ENCODE measurements at regions not wholly inside any gene's neighbourhood (a gene's known extent, or its start where the extent isn't known, plus 50 kb on each side); places are given as distances from the start of the nearest gene placed in this dataset.

GRCh38 chr2:128406736-128407554 is 88.3 kb upstream of the HS6ST1 start:
- TF ChIP-seq POU2F2 (IDR thresholded peaks at IDR 0.05; ENCODE audit: low read depth, low read length) = no peak
- TF ChIP-seq PAX5 (IDR thresholded peaks at IDR 0.05; ENCODE audit: insufficient read depth, low read length, severe bottlenecking) = no peak
- no peak for TF ChIP-seq POLR2AphosphoS5 (IDR thresholded peaks at IDR 0.05; ENCODE audit: low read depth, low read length)
- no peak for TF ChIP-seq TAF1 (IDR thresholded peaks at IDR 0.05; ENCODE audit: low read depth, low read length)
- no peak for TF ChIP-seq POLR2A (IDR thresholded peaks at IDR 0.05; ENCODE audit: low read depth, low read length)
- no peak for TF ChIP-seq SPI1 (IDR thresholded peaks at IDR 0.05; ENCODE audit: low read depth, low read length)
- no peak for DNase-seq (ENCODE audit: insufficient read length, low spot score)
- no peak for FAIRE-seq

GRCh38 chr2:128408349-128409305 is 90.0 kb upstream of the HS6ST1 start:
- FAIRE-seq = no peak
- no peak for TF ChIP-seq POU2F2 (IDR thresholded peaks at IDR 0.05; ENCODE audit: low read depth, low read length)
- no peak for TF ChIP-seq PAX5 (IDR thresholded peaks at IDR 0.05; ENCODE audit: insufficient read depth, low read length, severe bottlenecking)
- TF ChIP-seq POLR2A (IDR thresholded peaks at IDR 0.05; ENCODE audit: low read depth, low read length) = no peak
- no peak for TF ChIP-seq SPI1 (IDR thresholded peaks at IDR 0.05; ENCODE audit: low read depth, low read length)
- no peak for TF ChIP-seq TAF1 (IDR thresholded peaks at IDR 0.05; ENCODE audit: low read depth, low read length)
- no peak for TF ChIP-seq POLR2AphosphoS5 (IDR thresholded peaks at IDR 0.05; ENCODE audit: low read depth, low read length)

GRCh38 chr2:128409326-128410034 is 90.8 kb upstream of the HS6ST1 start:
- TF ChIP-seq POU2F2 (IDR thresholded peaks at IDR 0.05; ENCODE audit: low read depth, low read length) = no peak
- no peak for TF ChIP-seq POLR2AphosphoS5 (IDR thresholded peaks at IDR 0.05; ENCODE audit: low read depth, low read length)
- TF ChIP-seq POLR2A (IDR thresholded peaks at IDR 0.05; ENCODE audit: low read depth, low read length) = no peak
- TF ChIP-seq TAF1 (IDR thresholded peaks at IDR 0.05; ENCODE audit: low read depth, low read length) = no peak
- TF ChIP-seq SPI1 (IDR thresholded peaks at IDR 0.05; ENCODE audit: low read depth, low read length) = no peak
- no peak for TF ChIP-seq PAX5 (IDR thresholded peaks at IDR 0.05; ENCODE audit: insufficient read depth, low read length, severe bottlenecking)

More at GRCh38 chr2:128408349-128409305, 90.0 kb upstream of the HS6ST1 start:
- no peak for DNase-seq (ENCODE audit: insufficient read length, low spot score)

GRCh38 chr2:128410035-128410757 is 91.5 kb upstream of the HS6ST1 start:
- FAIRE-seq = no peak
- DNase-seq (ENCODE audit: insufficient read length, low spot score) = no peak
- no peak for TF ChIP-seq SPI1 (IDR thresholded peaks at IDR 0.05; ENCODE audit: low read depth, low read length)
- TF ChIP-seq POLR2A (IDR thresholded peaks at IDR 0.05; ENCODE audit: low read depth, low read length) = no peak
- TF ChIP-seq PAX5 (IDR thresholded peaks at IDR 0.05; ENCODE audit: insufficient read depth, low read length, severe bottlenecking) = no peak
- no peak for TF ChIP-seq TAF1 (IDR thresholded peaks at IDR 0.05; ENCODE audit: low read depth, low read length)
- no peak for TF ChIP-seq POLR2AphosphoS5 (IDR thresholded peaks at IDR 0.05; ENCODE audit: low read depth, low read length)
- TF ChIP-seq POU2F2 (IDR thresholded peaks at IDR 0.05; ENCODE audit: low read depth, low read length) = no peak

More at GRCh38 chr2:128409326-128410034, 90.8 kb upstream of the HS6ST1 start:
- FAIRE-seq (no peak), DNase-seq (ENCODE audit: insufficient read length, low spot score) (no peak)

- DNase-seq (ENCODE audit: insufficient read length, low spot score) = no peak
- FAIRE-seq = no peak
- TF ChIP-seq POU2F2 (IDR thresholded peaks at IDR 0.05; ENCODE audit: low read depth, low read length) (no peak), TAF1 (IDR thresholded peaks at IDR 0.05; ENCODE audit: low read depth, low read length) (no peak), PAX5 (IDR thresholded peaks at IDR 0.05; ENCODE audit: insufficient read depth, low read length, severe bottlenecking) (no peak), POLR2AphosphoS5 (IDR thresholded peaks at IDR 0.05; ENCODE audit: low read depth, low read length) (no peak), SPI1 (IDR thresholded peaks at IDR 0.05; ENCODE audit: low read depth, low read length) (no peak), POLR2A (IDR thresholded peaks at IDR 0.05; ENCODE audit: low read depth, low read length) (no peak)
These were observed 92.1 kb upstream of the HS6ST1 start for GRCh38 chr2:128410758-128411215.

GRCh38 chr2:128411431-128411830 is 92.8 kb upstream of the HS6ST1 start:
- no peak for DNase-seq (ENCODE audit: insufficient read length, low spot score)
- TF ChIP-seq POLR2AphosphoS5 (IDR thresholded peaks at IDR 0.05; ENCODE audit: low read depth, low read length) = no peak
- TF ChIP-seq PAX5 (IDR thresholded peaks at IDR 0.05; ENCODE audit: insufficient read depth, low read length, severe bottlenecking) = no peak
- TF ChIP-seq TAF1 (IDR thresholded peaks at IDR 0.05; ENCODE audit: low read depth, low read length) = no peak
- TF ChIP-seq POU2F2 (IDR thresholded peaks at IDR 0.05; ENCODE audit: low read depth, low read length) = no peak
- TF ChIP-seq POLR2A (IDR thresholded peaks at IDR 0.05; ENCODE audit: low read depth, low read length) = no peak
- no peak for TF ChIP-seq SPI1 (IDR thresholded peaks at IDR 0.05; ENCODE audit: low read depth, low read length)
- no peak for FAIRE-seq

GRCh38 chr2:128412181-128412871 is 93.7 kb upstream of the HS6ST1 start:
- FAIRE-seq = no peak
- DNase-seq (ENCODE audit: insufficient read length, low spot score) = no peak
- no peak for TF ChIP-seq SPI1 (IDR thresholded peaks at IDR 0.05; ENCODE audit: low read depth, low read length)
- TF ChIP-seq POLR2A (IDR thresholded peaks at IDR 0.05; ENCODE audit: low read depth, low read length) = no peak
- no peak for TF ChIP-seq TAF1 (IDR thresholded peaks at IDR 0.05; ENCODE audit: low read depth, low read length)
